Neural progenitor cell (in vitro differentiated cells): ENCODE measurements at regions not wholly inside any gene's neighbourhood (a gene's known extent, or its start where the extent isn't known, plus 50 kb on each side); places are given as distances from the start of the nearest gene placed in this dataset.

Experiments used
- EZH2 ChIP-seq: fragments of 200-600 bp; sonication (generic); IDR thresholded peaks from 2 replicates; pipeline ENCODE4 v1.6.1; 2017; ENCODE audit warnings: antibody characterized with exemption, mild to moderate bottlenecking, moderate library complexity
- TF ChIP-seq, protein P1 (sequence below): fragments of 200-600 bp; sonication (generic); IDR thresholded peaks from 2 replicates; pipeline ENCODE4 v1.5.1; 2017; ENCODE audit warnings: antibody characterized with exemption, mild to moderate bottlenecking

DNA sequence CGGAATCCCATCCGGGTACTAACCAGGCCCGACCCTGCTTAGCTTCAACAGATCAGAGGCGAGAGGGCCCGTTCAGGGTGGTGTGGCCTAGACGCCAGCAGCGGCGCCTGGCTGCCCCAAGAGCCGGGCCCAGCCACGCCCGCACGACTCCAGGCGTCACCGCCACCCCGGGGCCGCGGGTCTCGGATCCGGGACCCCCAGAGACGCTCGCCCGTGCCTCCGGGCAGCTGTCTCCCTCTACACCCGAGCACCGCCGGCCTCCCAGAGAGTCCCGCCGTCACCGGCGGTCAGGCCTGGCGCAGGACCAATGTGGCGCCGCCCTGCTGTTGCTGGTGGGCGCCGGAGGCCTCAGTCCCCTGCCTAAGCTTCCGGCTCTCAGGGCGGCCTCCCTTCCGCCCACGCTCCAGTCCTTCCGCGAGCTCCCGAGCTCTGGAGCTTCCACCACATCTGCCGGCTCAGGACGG, 441.2 kb upstream of the DEFB115 start:
- TF ChIP-seq, protein P1, sequence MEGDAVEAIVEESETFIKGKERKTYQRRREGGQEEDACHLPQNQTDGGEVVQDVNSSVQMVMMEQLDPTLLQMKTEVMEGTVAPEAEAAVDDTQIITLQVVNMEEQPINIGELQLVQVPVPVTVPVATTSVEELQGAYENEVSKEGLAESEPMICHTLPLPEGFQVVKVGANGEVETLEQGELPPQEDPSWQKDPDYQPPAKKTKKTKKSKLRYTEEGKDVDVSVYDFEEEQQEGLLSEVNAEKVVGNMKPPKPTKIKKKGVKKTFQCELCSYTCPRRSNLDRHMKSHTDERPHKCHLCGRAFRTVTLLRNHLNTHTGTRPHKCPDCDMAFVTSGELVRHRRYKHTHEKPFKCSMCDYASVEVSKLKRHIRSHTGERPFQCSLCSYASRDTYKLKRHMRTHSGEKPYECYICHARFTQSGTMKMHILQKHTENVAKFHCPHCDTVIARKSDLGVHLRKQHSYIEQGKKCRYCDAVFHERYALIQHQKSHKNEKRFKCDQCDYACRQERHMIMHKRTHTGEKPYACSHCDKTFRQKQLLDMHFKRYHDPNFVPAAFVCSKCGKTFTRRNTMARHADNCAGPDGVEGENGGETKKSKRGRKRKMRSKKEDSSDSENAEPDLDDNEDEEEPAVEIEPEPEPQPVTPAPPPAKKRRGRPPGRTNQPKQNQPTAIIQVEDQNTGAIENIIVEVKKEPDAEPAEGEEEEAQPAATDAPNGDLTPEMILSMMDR = no peak
- TF ChIP-seq EZH2 = no peak
